ENCODE measurements at regions not wholly inside any gene's neighbourhood (a gene's known extent, or its start where the extent isn't known, plus 50 kb on each side); places are given as distances from the start of the nearest gene placed in this dataset.

GRCh38 chr14:82309199-82309598 lies 775.5 kb upstream of the SEL1L start:
- Histone ChIP-seq H3K27me3 (no peaks in the 10 kb centered on the region), H3K27ac (no peak overlapping the region), H3K36me3 (no peaks in the 10 kb centered on the region), H3K4me3 (no peak overlapping the region), H3K9me3 (no peaks in the 10 kb centered on the region), H3K4me1 (no peaks in the 10 kb centered on the region)
- DNase-seq = no peak
- intact Hi-C loops (cut with DNase I; ENCODE audit: low total_unique reads) = no loop called here
- in situ Hi-C loops (cut with MboI; ENCODE audit: low pct_ligation_motif_present in 1 of 4, low pct_unique_long_range_greater_than_20kb in 1 of 4, low sequenced_read_pairs in 3 of 4) = no loop called here
- TF ChIP-seq POLR2AphosphoS5 (IDR thresholded peaks at IDR 0.05) (no peak), POLR2A (IDR thresholded peaks at IDR 0.05) (no peak), CTCF (IDR thresholded peaks at IDR 0.05) (no peak), EP300 (IDR thresholded peaks at IDR 0.05; ENCODE audit: low read depth) (no peak)
- WGBS, 2 donors (ENCODE audit: low coverage in 1 of 2) = 33 to 85% methylated on average over 1 to 2 of the region's 2 CpGs

GRCh38 chr14:82313889-82314288 lies 780.2 kb upstream of the SEL1L start:
- WGBS, 2 donors (ENCODE audit: low coverage in 1 of 2) = 11 to 20% methylated on average over 1 of the region's 1 CpG
- DNase-seq = no peak
- TF ChIP-seq EP300 (IDR thresholded peaks at IDR 0.05; ENCODE audit: low read depth) (no peak), POLR2A (IDR thresholded peaks at IDR 0.05) (no peak), POLR2AphosphoS5 (IDR thresholded peaks at IDR 0.05) (no peak), CTCF (IDR thresholded peaks at IDR 0.05) (no peak)
- H3K4me3 ChIP-seq = no peak overlapping the region
- no peaks in the 10 kb centered on the region for H3K4me1 ChIP-seq
- H3K27me3 ChIP-seq = no peaks in the 10 kb centered on the region
- H3K27ac ChIP-seq = no peak overlapping the region
- no peaks in the 10 kb centered on the region for H3K36me3 ChIP-seq
- H3K9me3 ChIP-seq = no peaks in the 10 kb centered on the region
- intact Hi-C loops (cut with DNase I; ENCODE audit: low total_unique reads) (no loop called here), in situ Hi-C loops (cut with MboI; ENCODE audit: low pct_ligation_motif_present in 1 of 4, low pct_unique_long_range_greater_than_20kb in 1 of 4, low sequenced_read_pairs in 3 of 4) (no loop called here)

- DNase-seq = no peak
- intact Hi-C loops (cut with DNase I; ENCODE audit: low total_unique reads) = no loop called here
- TF ChIP-seq EP300 (IDR thresholded peaks at IDR 0.05; ENCODE audit: low read depth) (no peak), CTCF (IDR thresholded peaks at IDR 0.05) (no peak), POLR2A (IDR thresholded peaks at IDR 0.05) (no peak), POLR2AphosphoS5 (IDR thresholded peaks at IDR 0.05) (no peak)
- no peak overlapping the region for H3K4me3 ChIP-seq
- no peak overlapping the region for H3K27ac ChIP-seq
- H3K4me1 ChIP-seq = no peaks in the 10 kb centered on the region
- H3K9me3 ChIP-seq = peaks cover 13 to 18% of the 10 kb centered on the region in 2 donors
- H3K36me3 ChIP-seq = no peaks in the 10 kb centered on the region
- WGBS, 2 donors (ENCODE audit: low coverage in 1 of 2) = 85 to 88% methylated on average over 4 of the region's 4 CpGs
- in situ Hi-C loops (cut with MboI; ENCODE audit: low pct_ligation_motif_present in 1 of 4, low pct_unique_long_range_greater_than_20kb in 1 of 4, low sequenced_read_pairs in 3 of 4) = no loop called here
- no peaks in the 10 kb centered on the region for H3K27me3 ChIP-seq
Observed at GRCh38 chr14:82328442-82328841, 794.8 kb upstream of the SEL1L start.

- 63 to 68% methylated on average over 2 of the region's 2 CpGs for WGBS, 2 donors (ENCODE audit: low coverage in 1 of 2)
- no peaks in the 10 kb centered on the region for H3K27me3 ChIP-seq
- no peaks in the 10 kb centered on the region for H3K4me1 ChIP-seq
- H3K36me3 ChIP-seq = no peaks in the 10 kb centered on the region
- no peak overlapping the region for H3K27ac ChIP-seq
- no peak for DNase-seq
- no peak for TF ChIP-seq CTCF (IDR thresholded peaks at IDR 0.05)
- no peak for TF ChIP-seq EP300 (IDR thresholded peaks at IDR 0.05; ENCODE audit: low read depth)
- TF ChIP-seq POLR2AphosphoS5 (IDR thresholded peaks at IDR 0.05) = no peak
- no peak for TF ChIP-seq POLR2A (IDR thresholded peaks at IDR 0.05)
- intact Hi-C loops (cut with DNase I; ENCODE audit: low total_unique reads) (no loop called here), in situ Hi-C loops (cut with MboI; ENCODE audit: low pct_ligation_motif_present in 1 of 4, low pct_unique_long_range_greater_than_20kb in 1 of 4, low sequenced_read_pairs in 3 of 4) (no loop called here)
- H3K9me3 ChIP-seq = no peaks in the 10 kb centered on the region
- H3K4me3 ChIP-seq = no peak overlapping the region
Observed at GRCh38 chr14:82341261-82341810, 807.7 kb upstream of the SEL1L start.

All from transverse colon (tissue), 4 donors.